MM.1S (cell line): ENCODE measurements at regions not wholly inside any gene's neighbourhood (a gene's known extent, or its start where the extent isn't known, plus 50 kb on each side); places are given as distances from the start of the nearest gene placed in this dataset.

Experiments
- EZH2 ChIP-seq: fragments of 300-600 bp; sonication (generic); optimal IDR thresholded peaks from 2 replicates; pipeline ENCODE3; 2017; ENCODE audit warnings: low read depth, mild to moderate bottlenecking, antibody characterized with exemption, low read length, mixed read lengths
- EZH2phosphoT487 ChIP-seq: fragments of 300-600 bp; sonication (generic); IDR thresholded peaks from 2 replicates; pipeline ENCODE4 v1.6.1; 2018; ENCODE audit warnings: antibody characterized with exemption, low read length
- TF ChIP-seq, protein P1 (sequence below): fragments of 300-600 bp; sonication (generic); IDR thresholded peaks from 2 replicates; pipeline ENCODE4 v1.5.1; 2016; ENCODE audit warnings: antibody characterized with exemption, low read length, mixed read lengths

DNA sequence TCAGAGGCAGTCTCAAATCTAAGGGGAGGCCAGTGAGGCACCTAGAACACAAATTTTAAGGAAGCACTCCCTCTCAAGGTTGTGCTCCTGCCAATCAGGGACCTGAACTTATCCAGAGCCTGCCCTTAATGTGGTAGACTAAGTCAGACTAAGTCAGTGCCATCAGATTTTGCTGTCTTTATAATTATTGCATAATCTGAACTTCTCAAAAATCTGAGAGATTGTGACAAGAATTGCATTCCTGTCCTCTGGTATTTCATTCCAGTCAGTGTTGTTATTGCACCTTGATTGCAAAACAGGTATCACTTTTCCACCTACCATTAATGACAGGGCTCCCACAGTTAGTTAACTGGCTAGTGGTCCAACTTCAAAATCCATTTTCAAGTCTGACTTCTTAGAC, 197.1 kb upstream of the HCN1 start:
- TF ChIP-seq, protein P1, sequence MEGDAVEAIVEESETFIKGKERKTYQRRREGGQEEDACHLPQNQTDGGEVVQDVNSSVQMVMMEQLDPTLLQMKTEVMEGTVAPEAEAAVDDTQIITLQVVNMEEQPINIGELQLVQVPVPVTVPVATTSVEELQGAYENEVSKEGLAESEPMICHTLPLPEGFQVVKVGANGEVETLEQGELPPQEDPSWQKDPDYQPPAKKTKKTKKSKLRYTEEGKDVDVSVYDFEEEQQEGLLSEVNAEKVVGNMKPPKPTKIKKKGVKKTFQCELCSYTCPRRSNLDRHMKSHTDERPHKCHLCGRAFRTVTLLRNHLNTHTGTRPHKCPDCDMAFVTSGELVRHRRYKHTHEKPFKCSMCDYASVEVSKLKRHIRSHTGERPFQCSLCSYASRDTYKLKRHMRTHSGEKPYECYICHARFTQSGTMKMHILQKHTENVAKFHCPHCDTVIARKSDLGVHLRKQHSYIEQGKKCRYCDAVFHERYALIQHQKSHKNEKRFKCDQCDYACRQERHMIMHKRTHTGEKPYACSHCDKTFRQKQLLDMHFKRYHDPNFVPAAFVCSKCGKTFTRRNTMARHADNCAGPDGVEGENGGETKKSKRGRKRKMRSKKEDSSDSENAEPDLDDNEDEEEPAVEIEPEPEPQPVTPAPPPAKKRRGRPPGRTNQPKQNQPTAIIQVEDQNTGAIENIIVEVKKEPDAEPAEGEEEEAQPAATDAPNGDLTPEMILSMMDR = no peak
- TF ChIP-seq EZH2phosphoT487 (no peak), EZH2 (no peak)
